Osteoblast (primary cell): ENCODE measurements at regions not wholly inside any gene's neighbourhood (a gene's known extent, or its start where the extent isn't known, plus 50 kb on each side); places are given as distances from the start of the nearest gene placed in this dataset.

Experiments used
- DNase-seq: peaks from one replicate; pipeline ENCODE4 v3.0.0; 2011; ENCODE audit warnings: low spot score, mixed read lengths; ENCODE audit not compliant: insufficient read length; ENCODE audit errors: missing footprints
- H2AFZ ChIP-seq: 2 replicates; pipeline ENCODE4 v1.6.0; 2011; ENCODE audit warnings: mild to moderate bottlenecking, low read length
- H3K27ac ChIP-seq: 2 replicates; pipeline ENCODE4 v1.5.1; 2011; ENCODE audit warnings: mild to moderate bottlenecking, low read depth, low read length, moderate library complexity
- H3K27me3 ChIP-seq: 2 replicates; pipeline ENCODE4 v1.6.0; 2012; ENCODE audit warnings: mild to moderate bottlenecking, control low read depth, inconsistent platforms, low read length, moderate library complexity; ENCODE audit not compliant: insufficient read depth
- H3K36me3 ChIP-seq: 2 replicates; pipeline ENCODE4 v1.5.1; 2011; ENCODE audit warnings: mild to moderate bottlenecking, low read length, control low read depth, moderate library complexity; ENCODE audit not compliant: insufficient read depth
- H3K4me1 ChIP-seq: 2 replicates; pipeline ENCODE4 v1.5.1; 2011; ENCODE audit warnings: mild to moderate bottlenecking, low read length, control low read depth, moderate library complexity; ENCODE audit not compliant: insufficient read depth
- H3K4me2 ChIP-seq: 2 replicates; pipeline ENCODE4 v1.6.0; 2011; ENCODE audit warnings: mild to moderate bottlenecking, low read length; ENCODE audit not compliant: insufficient read depth
- H3K4me3 ChIP-seq: fragments of 200-600 bp; sonication (generic); 3 replicates; pipeline ENCODE4 v1.5.1; 2012; ENCODE audit warnings: mild to moderate bottlenecking, low read length, inconsistent platforms; ENCODE audit not compliant: insufficient read depth
- H3K79me2 ChIP-seq: 2 replicates; pipeline ENCODE4 v1.6.0; 2012; ENCODE audit warnings: mild to moderate bottlenecking, low read length, control low read depth, inconsistent platforms; ENCODE audit not compliant: insufficient read depth
- H3K9me3 ChIP-seq: 2 replicates; pipeline ENCODE4 v1.5.1; 2011; ENCODE audit warnings: low read depth, low read length, control low read depth
- H4K20me1 ChIP-seq: 2 replicates; pipeline ENCODE4 v1.6.0; 2012; ENCODE audit warnings: mild to moderate bottlenecking, low read length, control low read depth; ENCODE audit not compliant: insufficient read depth
- CTCF ChIP-seq: IDR thresholded peaks from 2 replicates; pipeline ENCODE4 v1.5.1; 2011; ENCODE audit warnings: mild to moderate bottlenecking, low read depth, low read length, moderate library complexity; ENCODE audit errors: extremely low read depth

- no peak for DNase-seq
- Histone ChIP-seq H3K9me3 (no peaks in the 10 kb centered on the region), H3K27me3 (peaks cover 2% of the 10 kb centered on the region), H3K27ac (no peak overlapping the region), H2AFZ (no peak overlapping the region), H4K20me1 (no peaks in the 10 kb centered on the region), H3K79me2 (no peaks in the 10 kb centered on the region), H3K4me2 (no peak overlapping the region), H3K36me3 (no peaks in the 10 kb centered on the region), H3K4me3 (no peak overlapping the region), H3K4me1 (peaks cover 10% of the 10 kb centered on the region)
- no peak for TF ChIP-seq CTCF
Measured at GRCh38 chr6:2566048-2566447, 184.7 kb downstream of the MYLK4 start.

GRCh38 chr6:2565499-2565898 is 185.2 kb downstream of the MYLK4 start:
- Histone ChIP-seq H3K9me3 (no peaks in the 10 kb centered on the region), H3K27ac (no peak overlapping the region), H3K4me2 (no peak overlapping the region), H3K27me3 (peaks cover 2% of the 10 kb centered on the region), H4K20me1 (no peaks in the 10 kb centered on the region), H3K79me2 (no peaks in the 10 kb centered on the region), H3K4me1 (peaks cover 10% of the 10 kb centered on the region), H2AFZ (no peak overlapping the region), H3K36me3 (no peaks in the 10 kb centered on the region), H3K4me3 (no peak overlapping the region)
- DNase-seq = no peak
- TF ChIP-seq CTCF = no peak

- DNase-seq = no peak
- no peaks in the 10 kb centered on the region for H4K20me1 ChIP-seq
- no peak overlapping the region for H3K27ac ChIP-seq
- H3K36me3 ChIP-seq = no peaks in the 10 kb centered on the region
- no peaks in the 10 kb centered on the region for H3K9me3 ChIP-seq
- peak overlapping the region; percentile 70 for H3K4me2 ChIP-seq
- peak overlapping the region; percentile 27 for H2AFZ ChIP-seq
- peaks cover 2% of the 10 kb centered on the region for H3K27me3 ChIP-seq
- H3K4me3 ChIP-seq = peak overlapping the region; percentile 11
- no peaks in the 10 kb centered on the region for H3K79me2 ChIP-seq
- TF ChIP-seq CTCF = no peak
- H3K4me1 ChIP-seq = peaks cover 10% of the 10 kb centered on the region
Measured at GRCh38 chr6:2563635-2564034, 187.1 kb downstream of the MYLK4 start.

- Histone ChIP-seq H3K79me2 (no peaks in the 10 kb centered on the region), H3K9me3 (no peaks in the 10 kb centered on the region), H2AFZ (no peak overlapping the region), H3K4me3 (no peak overlapping the region), H3K27ac (no peak overlapping the region), H3K27me3 (peaks cover 2% of the 10 kb centered on the region), H4K20me1 (no peaks in the 10 kb centered on the region), H3K4me1 (peaks cover 10% of the 10 kb centered on the region), H3K36me3 (no peaks in the 10 kb centered on the region), H3K4me2 (peak overlapping the region; percentile 70)
- TF ChIP-seq CTCF = no peak
- DNase-seq = no peak
Measured at GRCh38 chr6:2562721-2563451, 187.8 kb downstream of the MYLK4 start.
